HepG2 (cell line): ENCODE measurements at regions not wholly inside any gene's neighbourhood (a gene's known extent, or its start where the extent isn't known, plus 50 kb on each side); places are given as distances from the start of the nearest gene placed in this dataset.

Experiments used
- ATAC-seq: fragments of 200-7000 bp; cut with Tn5 transposase; 3 replicates; pipeline ENCODE4 v1.9.1; 2020; ENCODE audit warnings: mild to moderate bottlenecking, moderate library complexity
- BruUV-seq: library from RNA; stranded (reverse); fragments of 400-500 nt; replicated peaks from 2 replicates; lab custom pipeline; 2021; lab: Mats Ljungman, UMichigan
- CTCF ChIA-PET: fragments of 300-600 bp; formaldehyde crosslinking; extraction: SDS; loops from one replicate; lab custom pipeline; 2021; ENCODE audit warnings: low total read pairs, inconsistent platforms, low intra/inter-chr PET ratio; lab: Yijun Ruan, JAX
- POLR2A ChIA-PET: fragments of 350-600 bp; sonication (Branson Sonifier 250); formaldehyde crosslinking; loops from one replicate; lab custom pipeline; 2020; ENCODE audit warnings: antibody characterized with exemption, inconsistent platforms; lab: Yijun Ruan, JAX
- DNase-seq: peaks from one replicate; pipeline ENCODE4 v3.0.0-alpha.2; 2015; ENCODE audit warnings: low spot score
- FAIRE-seq: peaks from 3 replicates; lab custom pipeline; 2011; peaks lifted over from hg19 to GRCh38; lab: Jason Lieb, UNC
- H2AFZ ChIP-seq: one replicate; pipeline ENCODE4 v1.6.1; 2011; ENCODE audit warnings: low read length, inconsistent platforms
- H3K27ac ChIP-seq: fragments of 300-600 bp; 3 replicates; pipeline ENCODE4 v1.8.0; 2011; ENCODE audit warnings: mixed run types, mild to moderate bottlenecking, mixed read lengths, low read length, inconsistent platforms; ENCODE audit not compliant: insufficient read depth; ENCODE audit errors: extremely low read length
- H3K27me3 ChIP-seq, 2 experiments: fragments of 200-600 bp in 1 of 2; 2 replicates in 1 of 2; 3 replicates in 1 of 2; pipeline versions ENCODE4 v1.6.0 to v1.8.0; 2011; ENCODE audit warnings: low read length in 2 of 2, mild to moderate bottlenecking in 2 of 2, moderate library complexity in 2 of 2, inconsistent platforms in 1 of 2; ENCODE audit not compliant: insufficient read depth in 2 of 2, control insufficient read depth in 1 of 2
- H3K36me3 ChIP-seq, 2 experiments: fragments of 200-600 bp in 1 of 2; replicated peaks in 1 of 2; 2 replicates in 1 of 2; 3 replicates in 1 of 2; pipeline versions ENCODE4 v1.5.1 to v1.8.0; 2011; ENCODE audit warnings: low read length in 2 of 2, inconsistent platforms in 1 of 2; ENCODE audit not compliant: insufficient read depth in 2 of 2, control insufficient read depth in 1 of 2
- H3K4me1 ChIP-seq: 2 replicates; pipeline ENCODE4 v1.5.1; 2012; ENCODE audit warnings: low read length, inconsistent platforms; ENCODE audit not compliant: insufficient read depth
- H3K4me2 ChIP-seq: 2 replicates; pipeline ENCODE4 v1.6.0; 2011; ENCODE audit warnings: low read depth, low read length, inconsistent platforms
- H3K4me3 ChIP-seq, 3 experiments: fragments of 200-600 bp in 1 of 3; sonication (generic), shearing (Covaris generic) in 1 of 3; replicated peaks in 1 of 3; 2 replicates each; pipeline ENCODE4 v1.5.1; 2011 to 2016; ENCODE audit warnings: low read length in 3 of 3, inconsistent platforms in 2 of 3, low read depth in 2 of 3, mild to moderate bottlenecking in 2 of 3, control low read depth in 1 of 3, mixed read lengths in 1 of 3; ENCODE audit not compliant: insufficient read depth in 1 of 3
- H3K79me2 ChIP-seq: one replicate; pipeline ENCODE4 v1.6.1; 2011; ENCODE audit warnings: low read length, inconsistent platforms; ENCODE audit not compliant: insufficient read depth
- H3K9ac ChIP-seq: 2 replicates; pipeline ENCODE4 v1.6.0; 2011; ENCODE audit warnings: mild to moderate bottlenecking, low read depth, low read length, inconsistent platforms; ENCODE audit not compliant: insufficient read depth
- H3K9me3 ChIP-seq: 2 replicates; pipeline ENCODE4 v1.5.1; 2012; ENCODE audit warnings: mild to moderate bottlenecking, low read length
- H4K20me1 ChIP-seq: 2 replicates; pipeline ENCODE4 v1.6.0; 2011; ENCODE audit warnings: inconsistent platforms, mild to moderate bottlenecking, low read length, moderate library complexity; ENCODE audit not compliant: insufficient read depth
- ARNT2 ChIP-seq: sonication (generic); formaldehyde crosslinking; IDR thresholded peaks from 2 replicates; pipeline ENCODE4 v1.8.0; 2022; ENCODE audit warnings: mild to moderate bottlenecking, low read depth, missing genetic modification reagents, moderate library complexity
- GATAD2A ChIP-seq: IDR thresholded peaks from 2 replicates; pipeline ENCODE4 v1.6.1; 2016
- HDAC6 ChIP-seq: fragments of 200-600 bp; sonication (generic); IDR thresholded peaks from 2 replicates; pipeline ENCODE4 v1.7.0; 2017; ENCODE audit warnings: mild to moderate bottlenecking, antibody characterized with exemption, low read length, low read depth
- HOXA7 ChIP-seq: sonication (generic); formaldehyde crosslinking; IDR thresholded peaks from 2 replicates; pipeline ENCODE4 v1.8.1; 2022; ENCODE audit warnings: mild to moderate bottlenecking, missing genetic modification reagents, moderate library complexity
- KDM3A ChIP-seq: IDR thresholded peaks from 2 replicates; pipeline ENCODE4 v1.6.1; 2018; ENCODE audit warnings: low read depth, missing compliant biosample characterization
- MAFG ChIP-seq: sonication (generic); formaldehyde crosslinking; IDR thresholded peaks from 2 replicates; pipeline ENCODE4 v1.5.1; 2020; ENCODE audit warnings: mild to moderate bottlenecking, missing genetic modification reagents
- MAFK ChIP-seq, 2 experiments: IDR thresholded peaks in 1 of 2; conservative IDR thresholded peaks in 1 of 2; 2 replicates each; pipeline ENCODE4 v1.6.1; 2011; ENCODE audit warnings: improper control_type of control experiment in 2 of 2, low read length in 2 of 2
- NRL ChIP-seq: sonication (generic); formaldehyde crosslinking; IDR thresholded peaks from 2 replicates; pipeline ENCODE4 v1.5.0; 2020; ENCODE audit warnings: missing genetic modification reagents, mild to moderate bottlenecking, moderate library complexity, borderline replicate concordance
- RNF2 ChIP-seq: fragments of 450-650 bp; conservative IDR thresholded peaks from 2 replicates; pipeline ENCODE4 v1.6.1; 2016; ENCODE audit warnings: low read depth
- SAP130 ChIP-seq: IDR thresholded peaks from 2 replicates; pipeline ENCODE4 v1.6.1; 2016; ENCODE audit warnings: low read depth
- TOE1 ChIP-seq: sonication (generic); formaldehyde crosslinking; IDR thresholded peaks from 2 replicates; pipeline ENCODE4 v1.4.0; 2020; ENCODE audit warnings: mild to moderate bottlenecking, missing genetic modification reagents
- YEATS2 ChIP-seq: sonication (generic); formaldehyde crosslinking; IDR thresholded peaks from 2 replicates; pipeline ENCODE4 v1.4.0; 2020; ENCODE audit warnings: missing genetic modification reagents, borderline replicate concordance
- ZNF234 ChIP-seq: sonication (generic); formaldehyde crosslinking; conservative IDR thresholded peaks from 2 replicates; pipeline ENCODE4 v1.5.1; 2020; ENCODE audit warnings: mild to moderate bottlenecking, missing genetic modification reagents
- ZNF235 ChIP-seq: sonication (generic); formaldehyde crosslinking; IDR thresholded peaks from 2 replicates; pipeline ENCODE4 v1.8.1; 2023; ENCODE audit warnings: mild to moderate bottlenecking, missing genetic modification reagents, borderline replicate concordance
- ZNF317 ChIP-seq: sonication (generic); formaldehyde crosslinking; IDR thresholded peaks from 2 replicates; pipeline ENCODE4 v1.5.0; 2020; ENCODE audit warnings: mild to moderate bottlenecking, missing genetic modification reagents
- WGBS: methylation state at CpG from one replicate; pipeline ENCODE4 v1.1.6; 2017; ENCODE audit warnings: low lambda C conversion rate; 5-methylcytosine and 5-hydroxymethylcytosine counted together
- in situ Hi-C: cut with HindIII; loops from 2 replicates; pipeline ENCODE4 v1.10.0; 2017; ENCODE audit warnings: low pct_unique_long_range_greater_than_20kb; ENCODE audit not compliant: extremely low pct_ligation_motif_present
- intact Hi-C: fragments of 100-400 bp; cut with micrococcal nuclease; formaldehyde crosslinking; loops from one replicate; pipeline ENCODE4 v1.10.0; 2022; ENCODE audit not compliant: unreplicated experiment
- TF ChIP-seq, protein P1 (sequence below): sonication (generic); formaldehyde crosslinking; conservative IDR thresholded peaks from 2 replicates; pipeline ENCODE4 v1.8.0; 2022; ENCODE audit warnings: missing genetic modification reagents
- TF ChIP-seq, protein P2 (sequence below): sonication (generic); formaldehyde crosslinking; IDR thresholded peaks from 2 replicates; pipeline ENCODE4 v1.5.1; 2020; ENCODE audit warnings: mild to moderate bottlenecking, missing genetic modification reagents
- TF ChIP-seq, protein P3 (sequence below): IDR thresholded peaks from 2 replicates; pipeline ENCODE4 v1.6.1; 2016; ENCODE audit warnings: low read depth, control low read depth

DNA sequence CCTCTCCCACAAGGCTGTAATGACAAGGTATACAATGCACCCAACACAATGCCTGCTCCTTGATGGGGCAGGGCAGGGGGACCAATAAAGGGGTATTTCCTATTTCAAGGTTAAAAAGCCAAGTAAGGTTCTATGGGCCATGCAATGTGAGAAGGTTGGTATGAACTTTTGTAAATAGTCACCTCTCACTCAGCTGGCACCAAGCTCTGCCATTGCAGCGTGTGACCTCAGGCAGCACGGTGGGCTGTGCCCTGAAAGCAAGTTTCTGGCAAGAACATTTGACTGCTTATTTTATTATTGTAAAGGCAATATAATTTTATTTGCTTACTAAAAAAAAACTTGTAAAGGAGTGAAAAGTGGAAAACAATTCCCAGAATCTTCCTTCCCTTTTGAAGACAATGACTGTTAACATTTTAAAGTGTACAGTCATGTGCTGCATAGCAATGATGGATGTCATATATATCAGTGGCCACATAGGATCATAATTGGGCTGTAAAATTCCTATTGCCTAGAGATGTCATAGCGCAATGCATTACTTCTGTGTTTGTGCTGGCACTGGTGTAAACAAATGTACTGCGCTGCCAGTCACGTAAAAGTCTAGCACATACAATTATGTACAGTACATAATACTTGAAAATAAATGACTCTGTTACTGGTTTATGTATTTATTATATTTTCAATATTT, 167.3 kb upstream of the RORA start:
- DNase-seq (no peak), FAIRE-seq (no peak), ATAC-seq (no peak)
- Histone ChIP-seq H3K36me3 (no peaks in the 10 kb centered on the region), H3K79me2 (no peaks in the 10 kb centered on the region), H3K9ac (no peak overlapping the region), H3K4me2 (no peak overlapping the region), H3K9me3 (no peaks in the 10 kb centered on the region), H3K27ac (no peak overlapping the region), H3K27me3 (no peaks in the 10 kb centered on the region), H3K4me3 (no peak overlapping the region), H4K20me1 (no peaks in the 10 kb centered on the region), H3K4me1 (no peaks in the 10 kb centered on the region), H2AFZ (no peak overlapping the region)
- ChIA-PET CTCF (no interaction called here), POLR2A (no interaction called here)
- no TSS peak for BruUV-seq
- in situ Hi-C loops (no loop called here), intact Hi-C loops (no loop called here)
- 61% methylated on average over 5 of the region's 5 CpGs for WGBS
- TF ChIP-seq MAFG (CRISPR knock-in tag) (no peak), ZNF234 (CRISPR knock-in tag) (no peak), ZNF317 (CRISPR knock-in tag) (no peak), NRL (CRISPR knock-in tag) (no peak), HDAC6 (no peak), MAFK (conservative IDR thresholded peaks at IDR 0.05 in 1 of 2, IDR thresholded peaks at IDR 0.05 in 1 of 2; ENCODE audit: low read length in 2 of 2) (no peak), SAP130 (CRISPR knock-in tag) (no peak), TOE1 (CRISPR knock-in tag) (no peak), HOXA7 (CRISPR knock-in tag) (no peak), KDM3A (CRISPR knock-in tag) (no peak), RNF2 (no peak), ZNF235 (CRISPR knock-in tag) (no peak), YEATS2 (CRISPR knock-in tag) (no peak), ARNT2 (CRISPR knock-in tag) (no peak), GATAD2A (CRISPR knock-in tag) (no peak)
- TF ChIP-seq, protein P1, sequence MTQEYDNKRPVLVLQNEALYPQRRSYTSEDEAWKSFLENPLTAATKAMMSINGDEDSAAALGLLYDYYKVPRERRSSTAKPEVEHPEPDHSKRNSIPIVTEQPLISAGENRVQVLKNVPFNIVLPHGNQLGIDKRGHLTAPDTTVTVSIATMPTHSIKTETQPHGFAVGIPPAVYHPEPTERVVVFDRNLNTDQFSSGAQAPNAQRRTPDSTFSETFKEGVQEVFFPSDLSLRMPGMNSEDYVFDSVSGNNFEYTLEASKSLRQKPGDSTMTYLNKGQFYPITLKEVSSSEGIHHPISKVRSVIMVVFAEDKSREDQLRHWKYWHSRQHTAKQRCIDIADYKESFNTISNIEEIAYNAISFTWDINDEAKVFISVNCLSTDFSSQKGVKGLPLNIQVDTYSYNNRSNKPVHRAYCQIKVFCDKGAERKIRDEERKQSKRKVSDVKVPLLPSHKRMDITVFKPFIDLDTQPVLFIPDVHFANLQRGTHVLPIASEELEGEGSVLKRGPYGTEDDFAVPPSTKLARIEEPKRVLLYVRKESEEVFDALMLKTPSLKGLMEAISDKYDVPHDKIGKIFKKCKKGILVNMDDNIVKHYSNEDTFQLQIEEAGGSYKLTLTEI: no peak
- TF ChIP-seq, protein P2, sequence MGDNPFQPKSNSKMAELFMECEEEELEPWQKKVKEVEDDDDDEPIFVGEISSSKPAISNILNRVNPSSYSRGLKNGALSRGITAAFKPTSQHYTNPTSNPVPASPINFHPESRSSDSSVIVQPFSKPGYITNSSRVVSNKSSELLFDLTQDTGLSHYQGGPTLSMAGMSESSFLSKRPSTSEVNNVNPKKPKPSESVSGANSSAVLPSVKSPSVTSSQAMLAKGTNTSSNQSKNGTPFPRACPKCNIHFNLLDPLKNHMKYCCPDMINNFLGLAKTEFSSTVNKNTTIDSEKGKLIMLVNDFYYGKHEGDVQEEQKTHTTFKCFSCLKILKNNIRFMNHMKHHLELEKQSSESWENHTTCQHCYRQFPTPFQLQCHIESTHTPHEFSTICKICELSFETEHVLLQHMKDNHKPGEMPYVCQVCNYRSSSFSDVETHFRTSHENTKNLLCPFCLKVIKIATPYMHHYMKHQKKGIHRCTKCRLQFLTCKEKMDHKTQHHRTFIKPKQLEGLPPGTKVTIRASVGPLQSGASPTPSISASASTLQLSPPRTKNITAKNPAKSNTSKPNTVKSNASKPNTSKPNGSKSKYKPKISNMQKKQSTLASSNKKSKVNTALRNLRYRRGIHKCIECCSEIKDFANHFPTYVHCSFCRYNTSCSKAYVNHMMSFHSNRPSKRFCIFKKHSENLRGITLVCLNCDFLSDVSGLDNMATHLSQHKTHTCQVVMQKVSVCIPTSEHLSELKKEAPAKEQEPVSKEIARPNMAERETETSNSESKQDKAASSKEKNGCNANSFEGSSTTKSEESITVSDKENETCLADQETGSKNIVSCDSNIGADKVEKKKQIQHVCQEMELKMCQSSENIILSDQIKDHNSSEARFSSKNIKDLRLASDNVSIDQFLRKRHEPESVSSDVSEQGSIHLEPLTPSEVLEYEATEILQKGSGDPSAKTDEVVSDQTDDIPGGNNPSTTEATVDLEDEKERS (CRISPR knock-in tag): no peak
- TF ChIP-seq, protein P3, sequence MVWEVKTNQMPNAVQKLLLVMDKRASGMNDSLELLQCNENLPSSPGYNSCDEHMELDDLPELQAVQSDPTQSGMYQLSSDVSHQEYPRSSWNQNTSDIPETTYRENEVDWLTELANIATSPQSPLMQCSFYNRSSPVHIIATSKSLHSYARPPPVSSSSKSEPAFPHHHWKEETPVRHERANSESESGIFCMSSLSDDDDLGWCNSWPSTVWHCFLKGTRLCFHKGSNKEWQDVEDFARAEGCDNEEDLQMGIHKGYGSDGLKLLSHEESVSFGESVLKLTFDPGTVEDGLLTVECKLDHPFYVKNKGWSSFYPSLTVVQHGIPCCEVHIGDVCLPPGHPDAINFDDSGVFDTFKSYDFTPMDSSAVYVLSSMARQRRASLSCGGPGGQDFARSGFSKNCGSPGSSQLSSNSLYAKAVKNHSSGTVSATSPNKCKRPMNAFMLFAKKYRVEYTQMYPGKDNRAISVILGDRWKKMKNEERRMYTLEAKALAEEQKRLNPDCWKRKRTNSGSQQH (CRISPR knock-in tag): no peak
